Stimulated activated CD4-positive, alpha-beta T cell treated with anti-CD3 and anti-CD28 coated beads, Interleukin-2, amount 100 ng/mL, for 4 hours (primary cell): ENCODE measurements at regions not wholly inside any gene's neighbourhood (a gene's known extent, or its start where the extent isn't known, plus 50 kb on each side); places are given as distances from the start of the nearest gene placed in this dataset.

Experiments
- DNase-seq: peaks from one replicate; pipeline ENCODE4 v3.0.0-alpha.2; 2020; ENCODE audit warnings: low read depth

GRCh38 chr10:29925771-29926692 lies 133.4 kb downstream of the JCAD start:
- no peak for DNase-seq

GRCh38 chr10:29924436-29924835 lies 134.9 kb downstream of the JCAD start:
- DNase-seq: no peak

GRCh38 chr10:29923416-29923965 lies 135.9 kb downstream of the JCAD start:
- DNase-seq: no peak

- no peak for DNase-seq
Measured at GRCh38 chr10:29922892-29923291, 136.5 kb downstream of the JCAD start.

- no peak for DNase-seq
Measured at GRCh38 chr10:29922226-29922625, 137.2 kb downstream of the JCAD start.

- DNase-seq: no peak
Measured at GRCh38 chr10:29921071-29921446, 138.3 kb downstream of the JCAD start.

- DNase-seq: no peak
Measured at GRCh38 chr10:29920408-29921070, 138.8 kb downstream of the JCAD start.

- DNase-seq: no peak
Measured at GRCh38 chr10:29918623-29919400, 140.6 kb downstream of the JCAD start.

- no peak for DNase-seq
Measured at GRCh38 chr10:29917311-29917710, 142.1 kb downstream of the JCAD start.

- no peak for DNase-seq
Measured at GRCh38 chr10:29916669-29917068, 142.7 kb downstream of the JCAD start.

GRCh38 chr10:29914986-29915785 lies 144.2 kb downstream of the JCAD start:
- no peak for DNase-seq

GRCh38 chr10:29908962-29909361 lies 150.4 kb downstream of the JCAD start:
- no peak for DNase-seq

- DNase-seq: no peak
Measured at GRCh38 chr10:29900865-29901264, 158.5 kb downstream of the JCAD start.

GRCh38 chr10:29897999-29898716 lies 161.2 kb downstream of the JCAD start:
- DNase-seq: no peak

GRCh38 chr10:29897430-29897829 lies 162.0 kb downstream of the JCAD start:
- DNase-seq: no peak

GRCh38 chr10:29896053-29896452 lies 163.3 kb downstream of the JCAD start:
- DNase-seq: no peak

GRCh38 chr10:29895456-29895855 lies 163.9 kb downstream of the JCAD start:
- no peak for DNase-seq

- no peak for DNase-seq
Measured at GRCh38 chr10:29888321-29888720, 171.1 kb downstream of the JCAD start.

- no peak for DNase-seq
Measured at GRCh38 chr10:29886299-29886698, 173.1 kb downstream of the JCAD start.

GRCh38 chr10:29883231-29883630 lies 176.2 kb downstream of the JCAD start:
- no peak for DNase-seq

GRCh38 chr10:29882766-29883165 lies 176.6 kb downstream of the JCAD start:
- DNase-seq: no peak
